ENCODE measurements at regions not wholly inside any gene's neighbourhood (a gene's known extent, or its start where the extent isn't known, plus 50 kb on each side); places are given as distances from the start of the nearest gene placed in this dataset.

DNA sequence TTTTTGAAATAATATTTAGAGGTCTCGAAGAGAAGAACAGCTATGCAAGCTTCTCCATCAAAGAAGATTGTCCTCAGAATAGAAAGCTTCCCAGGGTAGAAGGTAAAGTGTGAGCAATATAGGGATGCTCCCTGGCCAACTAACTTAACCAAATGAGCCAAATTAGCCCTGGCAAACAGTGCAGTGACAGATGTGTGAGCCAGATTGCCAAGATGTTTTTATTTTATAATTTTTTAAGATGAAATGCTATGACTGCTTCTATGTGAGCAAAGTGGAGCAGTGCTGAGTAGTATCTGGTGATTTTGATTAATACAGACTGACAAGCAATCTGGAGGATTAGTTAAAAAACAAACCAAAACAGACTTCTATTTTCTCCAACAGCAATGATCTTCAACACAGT lies 202.1 kb downstream of the NOVA1 start:
- TF ChIP-seq GATA1 (IDR thresholded peaks at IDR 0.05; ENCODE audit: low read depth, low read length) (no peak), POLR2A (IDR thresholded peaks at IDR 0.05; ENCODE audit: low read length) (no peak)
- DNase-seq: no peak

DNA sequence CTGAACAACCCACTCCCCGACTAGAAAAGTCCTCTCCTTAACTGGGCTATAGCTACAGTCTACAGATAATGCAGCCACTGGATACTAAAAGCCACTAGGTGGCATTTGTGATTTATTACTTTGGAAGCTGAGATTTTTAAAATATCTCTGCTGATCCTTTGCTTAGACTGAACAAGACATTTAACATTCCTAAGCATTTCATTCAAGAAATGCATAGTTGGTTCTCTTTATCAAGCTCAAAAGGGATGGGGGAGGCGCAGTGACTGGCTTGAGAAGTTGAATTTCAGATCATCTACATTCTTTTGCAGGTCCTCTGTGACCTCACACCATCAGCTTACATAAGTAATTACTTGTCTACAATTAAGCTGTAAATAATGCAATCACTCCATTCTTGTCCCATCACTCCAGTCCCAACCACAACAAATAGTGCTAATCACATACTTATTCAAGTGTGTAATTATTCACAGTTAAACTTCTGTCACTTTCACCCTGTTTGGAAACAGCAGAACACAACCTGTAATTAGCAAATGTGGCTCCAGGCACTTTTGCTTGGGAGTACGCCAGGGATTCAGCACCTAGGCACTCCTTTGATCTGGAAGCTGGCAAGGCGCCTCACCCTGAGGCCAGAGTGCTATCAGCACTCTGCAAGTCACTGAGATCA lies 203.6 kb downstream of the NOVA1 start:
- TF ChIP-seq POLR2A (IDR thresholded peaks at IDR 0.05; ENCODE audit: low read length): no peak
- TF ChIP-seq GATA1 (IDR thresholded peaks at IDR 0.05; ENCODE audit: low read depth, low read length): no peak

DNA sequence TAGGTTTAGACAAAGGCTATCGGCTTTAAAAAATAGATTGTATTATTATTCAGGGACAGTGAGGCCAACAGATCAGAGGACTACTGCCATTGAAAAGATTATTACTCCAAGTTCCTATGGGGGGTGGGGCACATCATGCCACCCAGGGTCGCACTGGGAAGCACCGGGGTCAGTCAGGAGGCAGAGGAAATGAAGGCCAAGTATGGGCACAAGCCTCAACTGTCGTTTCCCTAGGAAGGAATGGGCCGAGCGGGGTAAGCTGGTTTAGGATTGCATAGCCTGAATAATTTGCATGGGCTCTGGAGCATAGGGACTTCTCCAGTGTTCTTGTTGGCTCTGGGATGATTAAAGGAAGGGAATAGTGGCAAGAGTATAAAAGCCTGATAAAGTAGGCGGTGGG lies 205.3 kb downstream of the NOVA1 start:
- TF ChIP-seq POLR2A (IDR thresholded peaks at IDR 0.05; ENCODE audit: low read length) (no peak), GATA1 (IDR thresholded peaks at IDR 0.05; ENCODE audit: low read depth, low read length) (no peak)
- DNase-seq: no peak

More for the DNA sequence above, 203.6 kb downstream of the NOVA1 start:
- no peak for DNase-seq

DNA sequence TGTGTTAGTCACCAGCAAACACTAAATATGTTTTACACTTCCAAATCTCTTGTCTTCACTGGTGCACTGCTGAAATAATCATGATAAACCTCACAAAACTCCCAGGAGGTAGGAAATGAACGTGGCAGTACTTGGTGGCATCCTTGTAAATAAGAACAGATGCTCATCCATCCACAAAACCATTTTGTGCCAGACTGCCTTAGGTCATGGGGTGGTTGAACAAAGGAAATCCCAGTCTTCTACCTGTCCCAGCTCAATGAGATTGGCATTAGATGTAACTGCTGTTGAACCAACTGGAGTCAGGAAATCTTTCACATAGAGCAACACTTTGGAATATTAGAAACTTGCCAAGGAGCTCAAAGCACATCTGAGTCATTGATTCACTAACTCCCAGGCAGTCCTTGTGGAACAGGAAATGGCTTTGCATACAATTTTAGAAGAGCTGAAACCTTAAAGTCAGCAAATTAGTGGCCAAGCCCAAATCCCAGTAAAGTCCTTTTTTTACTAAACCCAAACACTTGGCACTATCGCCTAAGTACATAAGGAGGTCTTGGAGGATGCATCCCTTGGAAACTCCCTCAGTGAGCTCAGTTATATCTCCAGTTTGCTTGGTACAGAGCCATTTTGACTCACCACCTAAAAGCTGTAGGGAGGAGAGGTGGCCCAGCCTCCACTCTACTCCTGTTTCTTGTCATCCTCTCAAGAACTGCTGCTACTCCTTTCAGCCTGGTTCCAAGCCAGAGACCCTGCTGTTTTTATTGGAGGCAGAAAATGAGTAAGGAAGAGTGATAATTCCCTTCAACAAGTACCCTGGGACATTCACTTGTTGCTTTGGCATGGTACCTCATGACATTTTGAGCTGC lies 208.0 kb downstream of the NOVA1 start:
- TF ChIP-seq GATA1 (IDR thresholded peaks at IDR 0.05; ENCODE audit: low read depth, low read length) (no peak), POLR2A (IDR thresholded peaks at IDR 0.05; ENCODE audit: low read length) (no peak)
- no peak for DNase-seq

DNA sequence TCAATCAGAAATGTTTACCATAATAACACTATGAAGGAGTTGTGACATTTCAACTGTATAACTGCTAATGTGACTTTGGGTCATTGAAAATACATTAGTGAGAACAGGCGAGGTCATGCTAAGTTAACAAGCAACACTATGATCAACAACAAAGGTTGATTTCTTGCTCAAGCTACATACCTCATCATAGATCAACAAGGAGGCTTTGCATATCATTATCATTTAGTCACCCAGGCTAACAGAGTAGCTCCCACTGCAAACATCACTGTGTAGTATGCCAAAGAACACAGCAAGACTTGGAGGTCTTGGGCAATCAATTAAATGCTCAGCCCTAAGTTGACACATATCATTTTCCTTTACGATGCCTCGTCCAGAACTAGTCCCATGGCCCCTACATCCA lies 212.5 kb downstream of the NOVA1 start:
- DNase-seq: no peak
- TF ChIP-seq POLR2A (IDR thresholded peaks at IDR 0.05; ENCODE audit: low read length) (no peak), GATA1 (IDR thresholded peaks at IDR 0.05; ENCODE audit: low read depth, low read length) (no peak)

DNA sequence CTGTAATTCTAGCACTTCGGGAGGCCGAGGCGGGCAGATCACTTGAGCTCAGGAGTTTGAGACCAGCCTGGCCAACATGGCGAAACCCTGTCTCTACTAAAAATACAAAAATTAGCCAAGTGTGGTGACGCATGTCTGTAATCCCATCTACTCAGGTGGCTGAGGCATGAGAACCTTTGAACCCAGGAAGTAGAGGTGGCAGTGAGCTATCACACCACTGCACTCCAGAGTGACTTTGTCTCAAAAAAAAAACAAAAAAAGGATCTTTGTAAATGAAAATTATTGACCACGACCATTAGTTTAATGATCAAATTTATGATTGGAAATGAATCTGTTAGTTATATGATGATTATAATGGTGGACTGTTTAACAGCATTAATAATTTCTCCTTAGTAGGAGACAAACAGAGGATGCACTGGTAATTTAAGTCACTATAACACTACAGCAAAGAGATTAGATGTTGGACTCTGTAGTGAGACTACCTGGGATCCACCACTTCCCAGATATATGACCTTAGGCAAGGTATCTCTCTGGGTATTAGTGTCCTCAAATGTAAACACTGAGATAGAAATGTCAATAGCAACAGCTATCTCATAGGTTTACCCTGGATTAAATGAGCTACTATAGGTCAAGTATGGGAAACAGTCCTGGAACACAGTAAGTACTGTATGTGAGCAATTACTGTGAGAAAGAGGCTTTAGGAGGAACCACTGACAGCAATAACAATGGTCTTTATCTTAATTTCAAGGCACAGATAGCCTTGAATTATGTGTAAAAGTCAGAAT lies 214.7 kb downstream of the NOVA1 start:
- TF ChIP-seq GATA1 (IDR thresholded peaks at IDR 0.05; ENCODE audit: low read depth, low read length): no peak
- TF ChIP-seq POLR2A (IDR thresholded peaks at IDR 0.05; ENCODE audit: low read length): no peak
- DNase-seq: no peak

DNA sequence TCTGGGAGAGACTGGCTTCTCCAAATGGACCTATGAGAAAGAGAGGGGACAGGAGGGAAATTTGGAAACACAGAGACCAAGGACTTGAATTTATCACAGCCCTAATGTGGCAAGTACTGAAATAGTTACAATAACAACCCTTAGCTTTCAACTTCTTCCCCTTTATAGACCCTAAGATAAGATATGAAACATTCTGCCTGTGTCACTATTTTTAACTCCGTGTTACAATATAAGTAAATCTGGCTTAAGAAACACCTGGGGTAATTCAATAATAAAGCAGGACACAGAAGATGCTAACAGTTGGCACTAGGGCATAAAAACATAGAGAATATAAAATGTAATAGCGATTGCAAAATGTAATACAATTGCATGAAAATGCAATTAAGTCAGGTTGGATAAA lies 216.4 kb downstream of the NOVA1 start:
- no peak for DNase-seq
- no peak for TF ChIP-seq GATA1 (IDR thresholded peaks at IDR 0.05; ENCODE audit: low read depth, low read length)
- no peak for TF ChIP-seq POLR2A (IDR thresholded peaks at IDR 0.05; ENCODE audit: low read length)

DNA sequence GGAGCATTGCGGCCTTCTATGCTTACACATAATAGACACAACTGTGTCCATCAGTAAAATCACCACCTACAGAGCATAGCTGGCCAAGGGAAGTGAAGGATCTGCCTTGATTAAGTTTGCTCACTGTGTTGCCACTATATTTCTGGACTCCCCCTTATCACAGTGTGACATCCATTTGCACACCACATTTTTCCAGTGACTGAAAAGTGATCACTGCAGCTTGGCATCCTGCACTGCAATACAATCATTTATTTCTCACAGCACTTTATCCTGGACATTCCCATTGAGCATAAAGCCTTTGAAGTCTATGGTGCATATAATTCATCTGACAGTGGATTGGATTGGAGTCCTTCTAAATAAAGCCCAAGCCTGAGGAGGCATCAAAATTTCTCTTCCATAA lies 217.2 kb downstream of the NOVA1 start:
- TF ChIP-seq POLR2A (IDR thresholded peaks at IDR 0.05; ENCODE audit: low read length) (no peak), GATA1 (IDR thresholded peaks at IDR 0.05; ENCODE audit: low read depth, low read length) (no peak)
- no peak for DNase-seq

DNA sequence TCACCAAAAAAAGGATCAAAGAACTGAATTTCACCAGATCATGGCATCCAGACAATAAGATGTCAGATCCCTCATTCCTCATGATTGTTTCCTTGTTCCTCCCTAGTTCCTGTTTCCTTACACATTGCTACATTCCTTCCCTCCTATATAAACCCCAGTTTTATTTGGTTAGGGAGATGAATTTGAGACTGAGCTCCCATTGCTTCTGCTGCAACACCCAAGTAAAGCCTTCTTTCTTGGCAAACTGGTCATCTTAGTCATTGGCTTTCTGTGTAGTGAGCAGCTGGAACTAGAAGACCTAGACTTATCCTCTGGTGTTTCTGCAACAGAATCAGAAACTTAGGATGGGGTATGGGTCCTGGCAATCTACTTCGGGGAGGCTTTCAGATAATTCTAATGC lies 217.9 kb downstream of the NOVA1 start:
- no peak for TF ChIP-seq GATA1 (IDR thresholded peaks at IDR 0.05; ENCODE audit: low read depth, low read length)
- TF ChIP-seq POLR2A (IDR thresholded peaks at IDR 0.05; ENCODE audit: low read length): no peak
- DNase-seq: no peak

DNA sequence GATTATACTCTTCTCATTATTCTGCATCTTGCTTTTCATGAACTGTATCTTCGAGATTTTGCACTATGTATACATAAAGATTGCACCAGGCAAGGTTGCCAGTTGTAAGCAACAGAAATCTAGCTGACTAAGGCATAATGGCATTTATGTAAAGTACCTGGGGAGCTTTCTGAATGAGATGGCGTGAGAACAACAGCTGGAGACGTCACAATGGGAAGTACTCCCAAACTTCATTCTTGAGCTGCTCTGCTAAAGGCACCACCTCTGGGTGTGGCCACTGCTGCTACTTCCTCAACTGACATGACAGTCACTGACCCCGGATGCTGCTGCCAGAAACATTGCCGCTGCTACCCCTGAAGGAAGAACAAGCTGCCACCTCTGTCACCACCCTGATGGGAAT lies 220.7 kb downstream of the NOVA1 start:
- TF ChIP-seq GATA1 (IDR thresholded peaks at IDR 0.05; ENCODE audit: low read depth, low read length): no peak
- no peak for TF ChIP-seq POLR2A (IDR thresholded peaks at IDR 0.05; ENCODE audit: low read length)
- DNase-seq: no peak

DNA sequence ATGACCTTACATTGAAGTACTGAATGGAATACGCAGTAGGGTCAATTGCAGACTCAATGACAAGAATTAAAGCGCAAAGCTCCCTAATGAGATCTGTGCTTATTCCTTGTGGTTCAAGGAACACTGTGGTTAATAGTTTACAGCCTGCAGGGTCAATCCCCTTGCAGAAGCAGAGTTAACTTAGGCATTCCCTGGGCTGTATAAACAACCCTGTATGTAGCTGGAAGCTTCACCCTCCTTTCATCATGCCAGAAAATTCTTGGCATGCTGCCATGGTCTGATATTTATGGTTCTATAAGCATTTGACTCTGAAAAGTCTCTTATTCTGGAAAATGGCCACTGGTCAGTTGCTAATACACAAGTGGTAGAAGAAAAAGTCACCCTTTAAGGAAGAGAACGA lies 227.7 kb downstream of the NOVA1 start:
- DNase-seq: no peak
- TF ChIP-seq GATA1 (IDR thresholded peaks at IDR 0.05; ENCODE audit: low read depth, low read length): no peak
- TF ChIP-seq POLR2A (IDR thresholded peaks at IDR 0.05; ENCODE audit: low read length): no peak

DNA sequence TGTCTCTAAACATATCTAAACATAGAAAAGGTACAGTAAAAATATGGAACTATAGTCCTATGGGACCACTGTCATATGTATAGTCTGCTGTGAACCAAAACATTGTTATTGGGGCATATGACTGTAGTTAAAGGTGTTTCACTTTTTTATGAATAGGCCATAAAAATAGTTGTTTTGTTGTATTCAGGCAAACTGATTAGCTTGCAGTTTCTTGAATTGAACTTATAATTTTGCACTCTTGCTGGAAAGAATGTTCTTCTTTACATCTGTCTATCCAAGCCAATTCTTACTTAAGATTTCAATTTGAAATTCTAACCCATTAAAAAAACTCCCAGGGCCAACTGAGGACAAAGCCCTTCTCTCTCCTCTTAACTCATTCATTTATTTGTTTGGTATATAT lies 234.1 kb downstream of the NOVA1 start:
- DNase-seq: no peak

DNA sequence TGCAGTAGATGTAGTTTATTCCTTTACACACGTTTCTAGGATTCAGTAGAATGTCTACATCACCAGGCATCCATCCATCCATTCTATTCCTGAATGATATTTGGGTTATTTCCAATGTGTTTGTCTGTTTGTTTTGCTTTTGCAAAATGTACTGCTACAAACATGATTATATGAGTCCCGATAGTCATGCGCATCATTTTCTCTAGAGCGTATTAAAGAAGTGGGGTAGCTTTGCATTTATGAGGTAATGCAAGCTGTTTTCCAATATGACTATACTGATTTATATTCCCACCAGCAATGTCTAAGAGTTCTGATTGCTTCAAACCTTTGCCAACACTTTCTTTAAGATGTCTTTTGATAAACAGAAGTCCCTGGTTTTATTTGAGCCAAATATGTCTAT lies 253.2 kb downstream of the NOVA1 start:
- no peak for DNase-seq

More for the DNA sequence above, 234.1 kb downstream of the NOVA1 start:
- TF ChIP-seq GATA1 (IDR thresholded peaks at IDR 0.05; ENCODE audit: low read depth, low read length) (no peak), POLR2A (IDR thresholded peaks at IDR 0.05; ENCODE audit: low read length) (no peak)

DNA sequence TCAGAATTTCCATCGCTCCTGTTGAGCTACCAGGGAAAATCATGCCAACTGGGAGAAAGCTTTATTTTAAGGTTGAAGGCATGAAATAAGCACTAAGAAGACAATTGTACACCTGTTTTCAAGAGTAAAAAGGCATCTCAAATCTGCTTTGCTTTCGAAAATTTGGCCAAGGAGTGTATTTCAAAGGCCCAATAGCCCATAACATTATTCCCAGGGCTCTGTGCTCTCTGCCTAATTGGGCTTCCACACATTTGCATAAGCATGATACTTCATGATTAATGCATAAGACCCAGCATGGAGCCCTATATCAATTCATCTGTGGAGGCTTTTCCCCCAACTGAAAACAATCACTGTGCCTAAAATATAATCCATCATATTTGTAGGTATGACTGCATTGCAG lies 258.5 kb downstream of the NOVA1 start:
- TF ChIP-seq POLR2A (IDR thresholded peaks at IDR 0.05; ENCODE audit: low read length) (no peak), GATA1 (IDR thresholded peaks at IDR 0.05; ENCODE audit: low read depth, low read length) (no peak)
- DNase-seq: no peak

More for the DNA sequence above, 253.2 kb downstream of the NOVA1 start:
- TF ChIP-seq POLR2A (IDR thresholded peaks at IDR 0.05; ENCODE audit: low read length) (no peak), GATA1 (IDR thresholded peaks at IDR 0.05; ENCODE audit: low read depth, low read length) (no peak)
